Omental fat pad (tissue), 3 donors: ENCODE measurements at regions not wholly inside any gene's neighbourhood (a gene's known extent, or its start where the extent isn't known, plus 50 kb on each side); places are given as distances from the start of the nearest gene placed in this dataset.

Experiments used
- ATAC-seq: fragments of 150-250 bp; one replicate; pipeline ENCODE4 v1.9.1; 2016; ENCODE audit warnings: mild to moderate bottlenecking, moderate library complexity; ENCODE audit not compliant: low FRiP score
- DNase-seq: peaks from one replicate; pipeline ENCODE4 v3.0.0-alpha.2; 2019; ENCODE audit warnings: low spot score
- TF ChIP-seq, protein P1 (sequence below), 3 donors: fragments of 450-650 bp; IDR thresholded peaks; one replicate each; pipeline ENCODE4 v1.5.1; 2016 to 2017; ENCODE audit warnings: antibody characterized with exemption in 3 of 3, mild to moderate bottlenecking in 3 of 3, moderate library complexity in 2 of 3

DNA sequence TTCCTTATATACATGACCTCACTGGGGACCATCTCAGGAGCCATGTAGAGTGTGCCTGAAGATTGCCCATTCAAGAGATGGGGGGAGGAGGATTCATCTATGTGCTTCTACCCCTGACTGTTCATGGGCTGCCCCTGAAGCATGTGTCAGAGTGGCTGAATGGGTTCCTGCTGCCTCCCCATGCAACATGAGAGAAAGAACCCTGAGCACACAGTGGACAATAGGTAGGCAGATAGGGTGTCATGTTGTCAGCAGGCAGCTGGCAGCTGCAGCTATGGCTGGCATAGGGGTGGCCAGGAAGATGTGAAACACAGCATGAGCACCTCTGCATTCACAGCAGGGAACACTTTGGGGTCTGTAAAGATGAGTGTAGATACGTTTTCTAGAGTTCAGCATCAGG, 208.4 kb upstream of the CNR1 start:
- no peak for DNase-seq
- TF ChIP-seq, protein P1, sequence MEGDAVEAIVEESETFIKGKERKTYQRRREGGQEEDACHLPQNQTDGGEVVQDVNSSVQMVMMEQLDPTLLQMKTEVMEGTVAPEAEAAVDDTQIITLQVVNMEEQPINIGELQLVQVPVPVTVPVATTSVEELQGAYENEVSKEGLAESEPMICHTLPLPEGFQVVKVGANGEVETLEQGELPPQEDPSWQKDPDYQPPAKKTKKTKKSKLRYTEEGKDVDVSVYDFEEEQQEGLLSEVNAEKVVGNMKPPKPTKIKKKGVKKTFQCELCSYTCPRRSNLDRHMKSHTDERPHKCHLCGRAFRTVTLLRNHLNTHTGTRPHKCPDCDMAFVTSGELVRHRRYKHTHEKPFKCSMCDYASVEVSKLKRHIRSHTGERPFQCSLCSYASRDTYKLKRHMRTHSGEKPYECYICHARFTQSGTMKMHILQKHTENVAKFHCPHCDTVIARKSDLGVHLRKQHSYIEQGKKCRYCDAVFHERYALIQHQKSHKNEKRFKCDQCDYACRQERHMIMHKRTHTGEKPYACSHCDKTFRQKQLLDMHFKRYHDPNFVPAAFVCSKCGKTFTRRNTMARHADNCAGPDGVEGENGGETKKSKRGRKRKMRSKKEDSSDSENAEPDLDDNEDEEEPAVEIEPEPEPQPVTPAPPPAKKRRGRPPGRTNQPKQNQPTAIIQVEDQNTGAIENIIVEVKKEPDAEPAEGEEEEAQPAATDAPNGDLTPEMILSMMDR (IDR thresholded peaks at IDR 0.05) = no peak
- no peak for ATAC-seq

DNA sequence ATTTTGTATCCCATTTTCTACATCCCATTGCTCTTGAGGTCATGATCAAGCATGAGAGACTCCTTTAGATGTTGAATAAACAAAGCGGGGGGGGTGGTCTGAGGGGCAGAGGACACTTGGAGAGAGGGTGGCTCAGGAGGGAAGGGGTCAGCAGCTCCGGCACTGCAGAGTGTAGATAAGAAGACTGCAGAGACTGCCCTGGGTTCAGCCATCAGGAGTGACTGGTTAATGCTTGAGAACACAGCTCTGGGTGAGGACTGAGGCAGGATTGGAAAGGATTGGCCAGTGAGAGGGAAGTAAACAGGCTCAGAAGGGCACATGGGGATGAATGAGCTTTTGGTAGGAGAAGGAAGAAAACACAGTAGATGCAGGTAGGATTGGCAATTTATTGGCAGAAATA, 205.3 kb upstream of the CNR1 start:
- no peak for DNase-seq
- no peak for ATAC-seq
- TF ChIP-seq, protein P1 (IDR thresholded peaks at IDR 0.05) = no peak

DNA sequence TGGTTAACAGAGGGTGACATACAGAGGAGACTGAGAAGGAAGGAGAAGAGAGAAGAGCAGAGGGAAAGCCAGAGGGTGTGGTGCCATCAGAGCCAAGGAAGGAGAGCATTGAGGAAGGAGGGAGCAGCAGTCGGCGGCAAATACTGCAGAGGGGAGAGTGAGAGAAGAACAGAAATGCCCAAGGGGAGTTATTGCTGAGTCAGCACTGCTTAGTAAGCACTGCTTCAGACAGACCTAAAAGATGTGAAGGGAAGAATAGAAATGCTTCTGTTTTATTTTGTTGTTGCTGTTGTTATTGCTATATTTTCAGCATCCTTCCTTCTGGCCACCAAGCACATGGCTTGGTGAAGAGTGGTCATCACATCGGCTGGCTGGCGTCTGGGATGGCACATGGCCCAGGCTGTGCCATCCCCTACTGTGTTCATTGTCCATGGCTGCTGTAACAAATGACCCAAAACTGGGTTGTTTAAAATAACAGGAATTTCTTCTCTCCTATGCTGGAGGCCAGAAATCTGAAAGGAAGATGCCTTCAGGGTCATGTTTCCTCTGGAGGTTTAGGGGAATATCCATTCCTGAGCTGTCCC, 204.1 kb upstream of the CNR1 start:
- no peak for ATAC-seq
- no peak for DNase-seq
- TF ChIP-seq, protein P1 (IDR thresholded peaks at IDR 0.05) = no peak

DNA sequence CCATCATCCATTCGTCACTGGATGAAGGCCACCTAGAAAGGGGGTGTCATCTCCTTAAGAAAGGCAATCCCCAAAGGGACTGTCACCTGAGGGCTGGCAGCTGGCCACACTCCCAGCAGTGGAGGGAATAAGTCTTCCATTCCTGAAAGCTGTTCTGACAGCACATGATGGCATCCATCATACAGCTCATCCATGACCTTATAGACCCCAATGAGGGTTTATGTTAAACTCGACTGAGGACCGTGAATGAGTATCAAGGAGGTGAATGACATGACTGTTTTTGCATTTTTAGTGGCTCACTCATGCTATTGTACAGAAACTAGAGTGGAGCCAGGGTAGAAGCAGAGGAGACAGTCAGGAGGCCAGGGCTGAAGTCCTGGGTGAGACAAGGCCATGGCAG, 203.1 kb upstream of the CNR1 start:
- TF ChIP-seq, protein P1 (IDR thresholded peaks at IDR 0.05) = no peak
- DNase-seq (no peak), ATAC-seq (no peak)

DNA sequence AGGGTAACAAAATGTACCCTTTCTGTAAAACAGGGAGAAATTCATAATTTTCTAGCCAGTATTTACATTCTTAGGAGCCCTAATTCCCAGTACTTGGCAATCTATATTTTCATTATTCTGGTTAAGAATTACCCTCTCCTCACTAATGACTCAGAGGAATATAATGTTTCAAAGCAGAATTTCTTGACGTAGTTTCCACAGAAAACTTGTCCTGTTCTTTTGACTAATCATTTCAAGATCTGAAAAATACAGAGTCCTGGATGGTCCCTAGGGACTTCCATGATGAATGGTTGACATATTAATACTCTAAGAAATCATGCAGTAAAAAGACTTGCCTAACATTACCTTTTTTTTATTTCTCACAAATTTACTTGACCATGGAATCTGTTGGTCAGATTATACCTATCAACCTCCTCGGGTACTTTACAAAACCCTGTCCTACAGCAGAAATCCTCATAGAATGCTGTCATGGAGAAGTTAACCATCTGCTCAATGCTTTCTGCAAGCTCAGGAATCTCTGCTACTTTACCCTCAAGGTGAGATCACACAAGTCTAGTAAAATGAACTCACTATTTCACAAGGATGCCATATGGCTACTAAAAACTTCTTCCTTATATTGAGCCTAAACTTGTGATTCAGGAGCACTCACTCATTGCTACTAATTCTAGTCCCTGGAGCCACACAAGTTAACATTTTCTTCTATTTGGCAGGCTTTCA, 202.1 kb upstream of the CNR1 start:
- TF ChIP-seq, protein P1 (IDR thresholded peaks at IDR 0.05) = no peak
- DNase-seq (no peak), ATAC-seq (no peak)

DNA sequence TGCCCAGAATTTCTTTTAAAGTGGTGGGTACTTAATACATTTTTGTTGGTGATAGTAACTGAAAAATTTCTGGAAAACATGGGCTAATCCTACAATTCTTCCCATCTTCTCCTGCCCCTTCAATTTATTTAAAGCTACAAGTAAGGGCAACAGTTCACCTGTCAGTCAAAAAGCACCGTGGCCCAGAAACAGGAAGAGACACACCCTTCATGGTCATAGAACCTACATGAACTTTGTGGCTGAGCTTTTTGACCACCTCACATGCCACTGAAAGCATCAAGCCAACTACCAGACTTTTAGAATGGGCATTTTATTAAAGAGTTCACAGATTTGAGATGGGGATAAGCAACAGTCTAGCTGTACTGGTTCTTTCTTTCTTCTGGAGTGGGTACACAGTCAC, 201.1 kb upstream of the CNR1 start:
- TF ChIP-seq, protein P1 (IDR thresholded peaks at IDR 0.05) = no peak
- no peak for DNase-seq
- no peak for ATAC-seq

DNA sequence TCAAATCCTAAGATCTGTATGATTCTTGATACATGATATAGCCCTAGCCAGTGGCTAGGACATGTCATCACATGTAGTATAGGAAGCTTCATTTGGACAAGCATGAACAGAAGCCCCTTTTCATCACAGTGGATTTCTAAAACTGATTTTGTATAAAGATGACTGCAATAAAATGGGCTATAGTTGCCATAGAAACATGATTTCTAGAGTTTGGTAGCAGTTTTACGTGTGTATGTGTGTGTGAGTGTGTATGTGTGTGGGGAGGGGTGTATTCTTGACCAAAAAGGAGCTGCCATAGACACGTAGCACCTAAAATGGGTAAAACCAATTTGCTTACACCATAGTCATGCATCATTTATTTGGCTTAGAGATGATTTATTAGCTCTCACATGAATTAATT, 200.5 kb upstream of the CNR1 start:
- DNase-seq (no peak), ATAC-seq (no peak)
- TF ChIP-seq, protein P1 (IDR thresholded peaks at IDR 0.05) = no peak
